H9 (cell line): ENCODE measurements at regions not wholly inside any gene's neighbourhood (a gene's known extent, or its start where the extent isn't known, plus 50 kb on each side); places are given as distances from the start of the nearest gene placed in this dataset.

Source experiments
- DNase-seq: peaks from one replicate; pipeline ENCODE4 v3.0.0-alpha.2; 2017
- H2AFZ ChIP-seq: one replicate; pipeline ENCODE4 v1.6.1; 2013; ENCODE audit warnings: mild to moderate bottlenecking, low read length, control low read depth, moderate library complexity
- H2AK5ac ChIP-seq: 2 replicates; pipeline ENCODE4 v1.6.1; 2013; ENCODE audit warnings: low read length, control low read depth, mixed read lengths; ENCODE audit not compliant: insufficient read length
- H2BK120ac ChIP-seq: one replicate; pipeline ENCODE4 v1.6.1; 2013; ENCODE audit warnings: low read depth, mild to moderate bottlenecking, low read length, control low read depth, inconsistent platforms; ENCODE audit not compliant: poor library complexity, severe bottlenecking
- H2BK12ac ChIP-seq: 2 replicates; pipeline ENCODE4 v1.6.1; 2013; ENCODE audit warnings: low read length, control low read depth, mixed read lengths, low read depth; ENCODE audit not compliant: insufficient read length
- H2BK15ac ChIP-seq: 2 replicates; pipeline ENCODE4 v1.6.1; 2013; ENCODE audit warnings: low read depth, low read length, control low read depth
- H2BK20ac ChIP-seq: one replicate; pipeline ENCODE4 v1.6.1; 2013; ENCODE audit warnings: low read depth, mild to moderate bottlenecking, low read length, control low read depth, inconsistent platforms; ENCODE audit not compliant: poor library complexity, severe bottlenecking
- H2BK5ac ChIP-seq: 2 replicates; pipeline ENCODE4 v1.6.1; 2013; ENCODE audit warnings: low read length, control low read depth, mixed read lengths; ENCODE audit not compliant: insufficient read length
- H3K14ac ChIP-seq: 2 replicates; pipeline ENCODE4 v1.6.1; 2013; ENCODE audit warnings: low read length, control low read depth; ENCODE audit not compliant: insufficient read depth
- H3K18ac ChIP-seq: 2 replicates; pipeline ENCODE4 v1.6.1; 2013; ENCODE audit warnings: low read depth, mild to moderate bottlenecking, mixed read lengths, low read length, control low read depth; ENCODE audit not compliant: insufficient read length
- H3K23ac ChIP-seq: 2 replicates; pipeline ENCODE4 v1.6.1; 2013; ENCODE audit warnings: low read length, control low read depth, mixed read lengths, low read depth; ENCODE audit not compliant: insufficient read length
- H3K23me2 ChIP-seq: 2 replicates; pipeline ENCODE4 v1.6.1; 2013; ENCODE audit warnings: low read depth, mild to moderate bottlenecking, mixed read lengths, low read length, control low read depth; ENCODE audit not compliant: insufficient read length, poor library complexity, severe bottlenecking
- H3K27ac ChIP-seq: 2 replicates; pipeline ENCODE4 v1.5.1; 2013; ENCODE audit warnings: low read length, control low read depth, mixed read lengths, low read depth; ENCODE audit not compliant: insufficient read length
- H3K27me3 ChIP-seq: 2 replicates; pipeline ENCODE4 v1.6.1; 2013; ENCODE audit warnings: low read length, control low read depth, inconsistent platforms; ENCODE audit not compliant: insufficient read depth
- H3K4ac ChIP-seq: 2 replicates; pipeline ENCODE4 v1.6.1; 2013; ENCODE audit warnings: low read depth, mild to moderate bottlenecking, control low read depth, inconsistent platforms, low read length, moderate library complexity
- H3K4me1 ChIP-seq: 2 replicates; pipeline ENCODE4 v1.6.1; 2013; ENCODE audit warnings: low read length, control low read depth, inconsistent platforms; ENCODE audit not compliant: insufficient read depth
- H3K4me2 ChIP-seq: 2 replicates; pipeline ENCODE4 v1.6.1; 2013; ENCODE audit warnings: low read length, control low read depth, mixed read lengths; ENCODE audit not compliant: insufficient read length, insufficient read depth
- H3K56ac ChIP-seq: 2 replicates; pipeline ENCODE4 v1.6.1; 2013; ENCODE audit warnings: low read depth, mild to moderate bottlenecking, mixed read lengths, low read length, control low read depth; ENCODE audit not compliant: insufficient read length
- H3K79me1 ChIP-seq: 2 replicates; pipeline ENCODE4 v1.6.1; 2013; ENCODE audit warnings: low read depth, mild to moderate bottlenecking, moderate library complexity, low read length, control low read depth, inconsistent platforms; ENCODE audit not compliant: insufficient read depth, poor library complexity, severe bottlenecking
- H3K79me2 ChIP-seq: 2 replicates; pipeline ENCODE4 v1.6.1; 2013; ENCODE audit warnings: low read length, control low read depth, inconsistent platforms; ENCODE audit not compliant: insufficient read depth
- H3K9ac ChIP-seq: 2 replicates; pipeline ENCODE4 v1.6.1; 2013; ENCODE audit warnings: low read length, control low read depth, mixed read lengths; ENCODE audit not compliant: insufficient read length; ENCODE audit errors: extremely low read depth
- H3K9me3 ChIP-seq: one replicate; pipeline ENCODE4 v1.6.1; 2013; ENCODE audit warnings: low read depth, low read length, inconsistent platforms; ENCODE audit not compliant: control insufficient read depth
- H3T11ph ChIP-seq: one replicate; pipeline ENCODE4 v1.6.1; 2013; ENCODE audit warnings: mild to moderate bottlenecking, low read length, control low read depth, inconsistent platforms
- H4K20me1 ChIP-seq: one replicate; pipeline ENCODE4 v1.6.1; 2013; ENCODE audit not compliant: control insufficient read depth, insufficient read length, insufficient read depth
- H4K5ac ChIP-seq: 2 replicates; pipeline ENCODE4 v1.6.1; 2013; ENCODE audit warnings: low read depth, mild to moderate bottlenecking, mixed read lengths, low read length, control low read depth; ENCODE audit not compliant: insufficient read length
- H4K8ac ChIP-seq: replicated peaks from 2 replicates; pipeline ENCODE4 v1.6.1; 2013; ENCODE audit warnings: low read length, control low read depth, mixed read lengths, low read depth; ENCODE audit not compliant: insufficient read length
- H4K91ac ChIP-seq: 2 replicates; pipeline ENCODE4 v1.6.1; 2013; ENCODE audit warnings: low read depth, mild to moderate bottlenecking, moderate library complexity, mixed read lengths, low read length, control low read depth; ENCODE audit not compliant: insufficient read length
- H3K27ac Mint-ChIP-seq, 3 experiments: 2 replicates in 2 of 3; 3 replicates in 1 of 3; pipeline ENCODE4 v1.8.0; 2020 to 2021; ENCODE audit warnings: mixed read lengths in 3 of 3, mild to moderate bottlenecking in 1 of 3, moderate library complexity in 1 of 3
- H3K27me3 Mint-ChIP-seq: 2 replicates; pipeline ENCODE4 v1.8.0; 2021; ENCODE audit warnings: low read depth, mild to moderate bottlenecking, moderate library complexity, mixed read lengths
- H3K36me3 Mint-ChIP-seq, 3 experiments: 2 replicates in 2 of 3; 3 replicates in 1 of 3; pipeline ENCODE4 v1.8.0; 2020 to 2021; ENCODE audit warnings: low read depth in 3 of 3, mixed read lengths in 3 of 3; ENCODE audit not compliant: insufficient read depth in 1 of 3
- H3K4me1 Mint-ChIP-seq, 2 experiments: 2 replicates each; pipeline ENCODE4 v1.8.0; 2020; ENCODE audit warnings: mixed read lengths in 2 of 2
- H3K4me3 Mint-ChIP-seq, 2 experiments: 2 replicates in 1 of 2; 3 replicates in 1 of 2; pipeline ENCODE4 v1.8.0; 2020 to 2021; ENCODE audit warnings: mild to moderate bottlenecking in 2 of 2, mixed read lengths in 2 of 2, moderate library complexity in 1 of 2
- H3K9me3 Mint-ChIP-seq, 2 experiments: 2 replicates in 1 of 2; 3 replicates in 1 of 2; pipeline ENCODE4 v1.8.0; 2020; ENCODE audit warnings: mild to moderate bottlenecking in 2 of 2, mixed read lengths in 2 of 2, moderate library complexity in 1 of 2
- WGBS: extraction: QIAGEN DNeasy Blood & Tissue Kit; methylation state at CpG from one replicate; pipeline ENCODE4 v1.1.7; 2013; ENCODE audit warnings: missing lambda C conversion rate, low lambda C conversion rate, mixed read lengths; ENCODE audit not compliant: insufficient read length; ENCODE audit errors: extremely low coverage; 5-methylcytosine and 5-hydroxymethylcytosine counted together
- TF ChIP-seq, protein P1 (sequence below): fragments of 200-600 bp; sonication (generic); conservative IDR thresholded peaks from 3 replicates; pipeline ENCODE4 v1.8.0; 2021; ENCODE audit warnings: antibody characterized with exemption, mild to moderate bottlenecking

DNA sequence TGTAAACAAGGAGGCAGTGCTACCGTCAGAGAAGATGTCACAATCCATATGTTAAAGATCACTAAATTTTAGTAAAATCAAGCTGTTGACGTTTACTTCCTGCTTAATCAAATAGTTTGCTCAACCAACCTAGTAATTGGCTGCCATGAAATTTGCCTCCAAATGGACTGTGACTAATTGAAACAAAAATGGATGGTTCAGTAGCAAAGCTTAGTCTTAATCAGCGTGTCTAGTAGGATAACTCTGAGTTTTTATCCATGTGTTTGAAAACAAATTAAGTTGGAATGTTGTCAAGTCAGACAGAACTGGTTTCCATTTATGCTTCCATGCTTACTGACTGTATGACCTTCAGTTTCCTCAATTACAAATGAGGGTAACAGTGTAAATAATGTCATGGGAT is 1456.7 kb upstream of the CELF2 start:
- Histone ChIP-seq H2AFZ (no peak overlapping the region), H3K14ac (no peak overlapping the region), H2BK15ac (no peak overlapping the region), H3K9ac (no peak overlapping the region), H2AK5ac (no peak overlapping the region), H3K9me3 (no peaks in the 10 kb centered on the region), H2BK5ac (no peak overlapping the region), H2BK12ac (no peak overlapping the region), H3K4ac (no peak overlapping the region), H4K20me1 (no peaks in the 10 kb centered on the region), H3K79me1 (no peaks in the 10 kb centered on the region), H4K91ac (no peak overlapping the region), H3K18ac (no peak overlapping the region), H4K8ac (no peak overlapping the region), H3K27ac (no peak overlapping the region), H4K5ac (no peak overlapping the region), H3K4me2 (no peak overlapping the region), H2BK120ac (no peak overlapping the region), H3K4me1 (no peaks in the 10 kb centered on the region), H3K23ac (no peak overlapping the region), H3T11ph (no peak overlapping the region), H3K56ac (no peak overlapping the region), H2BK20ac (no peak overlapping the region), H3K23me2 (no peaks in the 10 kb centered on the region), H3K27me3 (no peaks in the 10 kb centered on the region), H3K79me2 (no peaks in the 10 kb centered on the region)
- peaks cover 6 to 9% of the 10 kb centered on the region in 2 experiments for H3K4me1 Mint-ChIP-seq
- no peak for DNase-seq
- no peaks in the 10 kb centered on the region for H3K36me3 Mint-ChIP-seq
- H3K27ac Mint-ChIP-seq: no peak overlapping the region
- no peaks in the 10 kb centered on the region for H3K9me3 Mint-ChIP-seq
- TF ChIP-seq, protein P1, sequence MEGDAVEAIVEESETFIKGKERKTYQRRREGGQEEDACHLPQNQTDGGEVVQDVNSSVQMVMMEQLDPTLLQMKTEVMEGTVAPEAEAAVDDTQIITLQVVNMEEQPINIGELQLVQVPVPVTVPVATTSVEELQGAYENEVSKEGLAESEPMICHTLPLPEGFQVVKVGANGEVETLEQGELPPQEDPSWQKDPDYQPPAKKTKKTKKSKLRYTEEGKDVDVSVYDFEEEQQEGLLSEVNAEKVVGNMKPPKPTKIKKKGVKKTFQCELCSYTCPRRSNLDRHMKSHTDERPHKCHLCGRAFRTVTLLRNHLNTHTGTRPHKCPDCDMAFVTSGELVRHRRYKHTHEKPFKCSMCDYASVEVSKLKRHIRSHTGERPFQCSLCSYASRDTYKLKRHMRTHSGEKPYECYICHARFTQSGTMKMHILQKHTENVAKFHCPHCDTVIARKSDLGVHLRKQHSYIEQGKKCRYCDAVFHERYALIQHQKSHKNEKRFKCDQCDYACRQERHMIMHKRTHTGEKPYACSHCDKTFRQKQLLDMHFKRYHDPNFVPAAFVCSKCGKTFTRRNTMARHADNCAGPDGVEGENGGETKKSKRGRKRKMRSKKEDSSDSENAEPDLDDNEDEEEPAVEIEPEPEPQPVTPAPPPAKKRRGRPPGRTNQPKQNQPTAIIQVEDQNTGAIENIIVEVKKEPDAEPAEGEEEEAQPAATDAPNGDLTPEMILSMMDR: no peak
- H3K4me3 Mint-ChIP-seq: no peak overlapping the region
- H3K27me3 Mint-ChIP-seq: no peaks in the 10 kb centered on the region
- no CpG with 5 or more reads among the region's 3 CpGs for WGBS
